ENCODE measurements at regions not wholly inside any gene's neighbourhood (a gene's known extent, or its start where the extent isn't known, plus 50 kb on each side); places are given as distances from the start of the nearest gene placed in this dataset.
"Not testable (repeated sequence)": the region's sequence is repeated elsewhere in the genome, so short reads cannot be mapped to it uniquely, and the experiment has no call there.

DNA sequence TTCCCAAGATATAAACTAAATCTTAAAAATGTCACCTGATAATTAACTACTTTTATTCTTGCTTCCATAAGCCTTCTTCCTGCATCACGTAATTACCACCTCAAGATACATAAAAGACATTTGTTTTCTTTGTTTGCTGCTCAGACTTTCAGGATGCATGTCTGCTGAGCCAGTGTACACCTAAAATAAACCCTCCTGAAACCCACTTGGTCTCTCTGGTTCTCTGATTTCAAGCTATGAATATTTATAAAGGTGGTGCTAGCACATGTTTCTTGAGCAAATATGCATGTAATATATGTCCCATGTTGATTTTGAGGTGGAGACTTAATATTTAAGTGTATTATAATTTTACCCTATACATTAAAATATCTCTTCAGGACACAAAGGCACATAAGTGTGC is 1627.7 kb upstream of the CDH9 start:
- no peaks in the 10 kb centered on the region for H3K27me3 Mint-ChIP-seq
- peaks cover 11% of the 10 kb centered on the region for H3K9me3 Mint-ChIP-seq
- no peaks in the 10 kb centered on the region for H3K4me1 Mint-ChIP-seq
- H3K36me3 Mint-ChIP-seq = no peaks in the 10 kb centered on the region
- H3K27ac Mint-ChIP-seq = no peak overlapping the region
- no peak overlapping the region for H3K4me3 Mint-ChIP-seq
- DNase-seq = no peak

DNA sequence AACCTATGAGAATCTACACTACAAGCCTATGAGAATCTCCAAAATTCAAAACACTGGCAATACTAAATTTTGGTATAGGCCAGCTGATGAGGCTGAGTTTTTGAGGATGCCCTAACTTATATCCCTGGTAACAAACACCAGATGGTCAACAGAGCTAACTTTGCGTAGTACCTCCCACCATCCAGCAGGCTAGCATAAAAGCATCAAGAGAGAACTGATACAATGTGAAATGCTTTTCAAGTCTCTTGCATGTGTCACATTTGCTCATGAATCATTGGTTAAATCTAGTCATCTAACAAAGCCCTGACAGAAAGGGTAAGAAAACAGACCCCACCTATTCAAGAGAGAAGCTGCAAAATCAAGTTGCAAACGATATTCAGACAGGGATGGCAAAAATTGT is 1609.7 kb upstream of the CDH9 start:
- Mint-ChIP-seq H3K27me3 (no peaks in the 10 kb centered on the region), H3K4me1 (no peaks in the 10 kb centered on the region), H3K27ac (no peak overlapping the region), H3K36me3 (no peaks in the 10 kb centered on the region), H3K4me3 (no peak overlapping the region), H3K9me3 (peaks cover 4% of the 10 kb centered on the region)
- no peak for DNase-seq

GRCh38 chr5:28632607-28633006 is 1594.2 kb upstream of the CDH9 start:
- no peak overlapping the region for H3K4me3 Mint-ChIP-seq
- H3K36me3 Mint-ChIP-seq = no peaks in the 10 kb centered on the region
- no peak overlapping the region for H3K27ac Mint-ChIP-seq
- no peak for DNase-seq
- H3K9me3 Mint-ChIP-seq = no peaks in the 10 kb centered on the region
- no peaks in the 10 kb centered on the region for H3K27me3 Mint-ChIP-seq
- H3K4me1 Mint-ChIP-seq = no peaks in the 10 kb centered on the region

GRCh38 chr5:28603869-28604268 is 1565.5 kb upstream of the CDH9 start:
- Mint-ChIP-seq H3K36me3 (no peaks in the 10 kb centered on the region), H3K9me3 (peaks cover 7% of the 10 kb centered on the region), H3K27me3 (no peaks in the 10 kb centered on the region), H3K4me3 (no peak overlapping the region), H3K27ac (no peak overlapping the region), H3K4me1 (no peaks in the 10 kb centered on the region)
- no peak for DNase-seq

DNA sequence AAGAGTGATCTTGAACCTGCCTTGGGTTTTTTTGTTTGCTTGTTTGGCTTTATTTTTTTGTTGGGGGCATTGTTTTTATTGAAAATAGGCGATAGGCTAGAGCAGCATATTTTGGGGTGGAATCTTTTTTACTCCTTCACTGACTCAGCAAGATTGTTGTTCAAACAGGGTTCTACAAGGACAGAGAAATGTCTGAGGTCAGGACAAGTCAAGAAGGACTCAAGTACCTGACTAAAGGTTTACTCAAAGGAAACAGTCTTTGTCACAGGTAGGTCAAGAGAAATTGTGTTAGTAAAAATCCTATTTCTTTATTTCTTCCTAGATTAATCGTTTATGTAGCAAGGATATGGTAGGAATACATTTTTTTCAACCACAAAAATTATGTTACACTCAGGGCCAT is 1564.0 kb upstream of the CDH9 start:
- no peak for DNase-seq
- Mint-ChIP-seq H3K9me3 (peaks cover 5% of the 10 kb centered on the region), H3K4me1 (no peaks in the 10 kb centered on the region), H3K4me3 (no peak overlapping the region), H3K27me3 (no peaks in the 10 kb centered on the region), H3K27ac (no peak overlapping the region), H3K36me3 (no peaks in the 10 kb centered on the region)

DNA sequence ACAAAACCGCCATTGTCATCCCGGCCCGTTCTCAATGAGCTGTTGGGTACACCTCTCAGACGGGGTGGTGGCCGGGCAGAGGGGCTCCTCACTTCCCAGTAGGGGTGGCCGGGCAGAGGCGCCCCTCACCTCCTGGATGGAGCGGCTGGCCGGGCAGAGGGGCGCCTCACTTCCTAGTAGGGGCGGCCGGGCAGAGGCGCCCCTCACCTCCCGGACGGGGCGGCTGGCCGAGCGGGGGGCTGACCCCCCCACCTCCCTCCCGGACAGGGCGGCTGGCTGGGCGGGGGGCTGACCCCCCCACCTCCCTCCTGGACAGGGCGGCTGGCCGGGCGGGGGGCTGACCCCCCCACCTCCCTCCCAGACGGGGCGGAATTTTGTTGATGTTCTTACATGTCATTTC is 1558.3 kb upstream of the CDH9 start:
- H3K4me1 Mint-ChIP-seq, H3K36me3 Mint-ChIP-seq, DNase-seq, H3K27ac Mint-ChIP-seq, H3K27me3 Mint-ChIP-seq, H3K4me3 Mint-ChIP-seq, H3K9me3 Mint-ChIP-seq: not testable (repeated sequence)

DNA sequence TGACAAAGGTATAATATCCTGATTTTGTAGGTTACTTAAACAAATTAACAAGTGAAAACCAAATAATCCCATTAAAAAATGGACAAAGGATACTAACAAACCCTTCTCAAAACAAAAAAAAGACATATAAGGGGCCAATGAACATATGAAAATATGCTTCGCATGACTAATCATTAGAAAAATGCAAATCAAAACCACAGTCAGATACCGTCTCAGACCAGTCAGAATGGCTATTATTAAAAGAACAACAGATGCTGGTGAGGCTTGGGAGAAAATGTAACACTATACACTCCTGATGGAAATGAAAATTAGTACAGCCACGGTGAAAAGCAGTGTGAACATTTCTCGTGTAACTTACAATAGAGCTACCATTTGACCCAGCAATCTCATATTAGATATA is 1542.2 kb upstream of the CDH9 start:
- Mint-ChIP-seq H3K4me1 (no peaks in the 10 kb centered on the region), H3K9me3 (peaks cover 16% of the 10 kb centered on the region), H3K27ac (no peak overlapping the region), H3K27me3 (no peaks in the 10 kb centered on the region), H3K4me3 (no peak overlapping the region), H3K36me3 (no peaks in the 10 kb centered on the region)
- DNase-seq = no peak

- DNase-seq = no peak
- H3K27me3 Mint-ChIP-seq = no peaks in the 10 kb centered on the region
- no peak overlapping the region for H3K4me3 Mint-ChIP-seq
- no peak overlapping the region for H3K27ac Mint-ChIP-seq
- no peaks in the 10 kb centered on the region for H3K36me3 Mint-ChIP-seq
- peaks cover 16% of the 10 kb centered on the region for H3K9me3 Mint-ChIP-seq
- no peaks in the 10 kb centered on the region for H3K4me1 Mint-ChIP-seq
Measured at GRCh38 chr5:28576022-28576421, 1537.6 kb upstream of the CDH9 start.

DNA sequence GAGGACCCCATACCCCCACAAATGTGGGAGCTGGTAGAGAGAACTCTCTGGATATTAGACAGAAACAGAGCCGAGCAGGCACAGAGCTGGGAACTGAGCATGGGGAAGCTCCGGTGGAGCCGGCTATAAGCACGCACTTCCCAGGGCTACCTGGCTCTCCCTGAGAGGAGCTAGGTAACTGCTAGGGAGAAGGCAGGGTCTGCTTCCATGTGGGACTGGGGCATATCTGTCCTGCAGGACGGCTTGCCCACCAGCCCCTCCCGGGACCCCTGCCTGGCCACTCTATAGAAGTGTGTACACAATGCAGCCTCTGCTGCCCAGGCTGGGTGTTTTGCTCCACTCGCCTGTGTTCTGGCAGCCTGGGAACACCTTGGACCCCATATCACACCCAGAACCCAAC is 1537.0 kb upstream of the CDH9 start:
- H3K27me3 Mint-ChIP-seq = no peaks in the 10 kb centered on the region
- H3K36me3 Mint-ChIP-seq = no peaks in the 10 kb centered on the region
- H3K4me3 Mint-ChIP-seq = no peak overlapping the region
- H3K4me1 Mint-ChIP-seq = no peaks in the 10 kb centered on the region
- DNase-seq = no peak
- peaks cover 12% of the 10 kb centered on the region for H3K9me3 Mint-ChIP-seq
- H3K27ac Mint-ChIP-seq = no peak overlapping the region

GRCh38 chr5:28574606-28575005 is 1536.2 kb upstream of the CDH9 start:
- no peak overlapping the region for H3K4me3 Mint-ChIP-seq
- H3K27me3 Mint-ChIP-seq = no peaks in the 10 kb centered on the region
- peaks cover 12% of the 10 kb centered on the region for H3K9me3 Mint-ChIP-seq

GRCh38 chr5:28567048-28567447 is 1528.7 kb upstream of the CDH9 start:
- Mint-ChIP-seq H3K4me3 (no peak overlapping the region), H3K4me1 (no peaks in the 10 kb centered on the region), H3K27ac (no peak overlapping the region), H3K9me3 (peaks cover 4% of the 10 kb centered on the region), H3K36me3 (no peaks in the 10 kb centered on the region), H3K27me3 (no peaks in the 10 kb centered on the region)
- DNase-seq = no peak

More at GRCh38 chr5:28574606-28575005, 1536.2 kb upstream of the CDH9 start:
- no peaks in the 10 kb centered on the region for H3K36me3 Mint-ChIP-seq
- H3K4me1 Mint-ChIP-seq = no peaks in the 10 kb centered on the region
- no peak overlapping the region for H3K27ac Mint-ChIP-seq
- no peak for DNase-seq

DNA sequence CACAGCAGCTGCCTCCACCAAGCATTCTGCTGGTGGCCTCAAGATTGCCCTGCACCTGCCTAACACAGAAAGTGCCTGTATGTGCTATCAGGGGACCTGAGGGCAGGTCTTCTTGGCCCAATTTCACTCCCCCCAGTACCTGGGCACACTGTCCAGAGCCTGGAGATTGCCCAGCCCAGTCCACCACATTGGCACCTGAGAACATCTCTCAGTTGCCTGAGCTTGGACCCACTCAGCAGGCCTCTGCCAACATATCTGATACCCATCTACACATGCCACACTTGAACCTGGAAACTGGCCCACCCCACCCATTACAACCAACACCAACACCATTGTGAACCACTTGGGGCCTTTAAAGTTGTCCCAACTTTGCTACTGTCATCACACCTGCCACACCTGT is 1523.1 kb upstream of the CDH9 start:
- no peak overlapping the region for H3K4me3 Mint-ChIP-seq
- no peaks in the 10 kb centered on the region for H3K36me3 Mint-ChIP-seq
- no peak overlapping the region for H3K27ac Mint-ChIP-seq
- H3K4me1 Mint-ChIP-seq = no peaks in the 10 kb centered on the region
- peaks cover 6% of the 10 kb centered on the region for H3K9me3 Mint-ChIP-seq
- no peaks in the 10 kb centered on the region for H3K27me3 Mint-ChIP-seq
- DNase-seq = no peak

GRCh38 chr5:28558196-28558595 is 1519.8 kb upstream of the CDH9 start:
- no peaks in the 10 kb centered on the region for H3K36me3 Mint-ChIP-seq
- H3K4me3 Mint-ChIP-seq = no peak overlapping the region
- peaks cover 7% of the 10 kb centered on the region for H3K9me3 Mint-ChIP-seq
- no peak overlapping the region for H3K27ac Mint-ChIP-seq
- DNase-seq = no peak
- no peaks in the 10 kb centered on the region for H3K4me1 Mint-ChIP-seq
- no peaks in the 10 kb centered on the region for H3K27me3 Mint-ChIP-seq

DNA sequence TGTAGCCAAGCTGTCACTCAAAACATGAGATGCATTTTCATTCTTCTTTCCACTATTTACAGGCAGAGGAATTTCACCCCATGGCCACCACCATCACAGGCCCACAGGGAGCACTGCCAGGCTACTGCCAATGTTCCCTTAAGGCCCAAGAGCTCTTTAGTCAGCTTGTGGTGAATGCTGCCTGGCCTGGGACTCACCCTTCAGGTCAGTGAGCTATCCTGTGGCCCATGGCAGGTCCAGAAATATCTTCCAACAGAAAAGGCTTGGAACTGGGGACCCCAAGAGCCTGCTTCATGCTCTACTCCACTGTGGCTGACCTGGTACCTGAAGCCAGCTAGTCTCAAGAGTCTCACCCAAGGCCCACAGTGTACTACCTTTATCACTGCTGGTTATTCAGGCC is 1518.7 kb upstream of the CDH9 start:
- Mint-ChIP-seq H3K4me1 (no peaks in the 10 kb centered on the region), H3K9me3 (peaks cover 7% of the 10 kb centered on the region), H3K36me3 (no peaks in the 10 kb centered on the region), H3K4me3 (no peak overlapping the region), H3K27me3 (no peaks in the 10 kb centered on the region), H3K27ac (no peak overlapping the region)
- no peak for DNase-seq

GRCh38 chr5:28549588-28549987 is 1511.2 kb upstream of the CDH9 start:
- Mint-ChIP-seq H3K4me1 (no peaks in the 10 kb centered on the region), H3K9me3 (peaks cover 9% of the 10 kb centered on the region), H3K27me3 (no peaks in the 10 kb centered on the region), H3K27ac (no peak overlapping the region), H3K4me3 (no peak overlapping the region), H3K36me3 (no peaks in the 10 kb centered on the region)
- no peak for DNase-seq

DNA sequence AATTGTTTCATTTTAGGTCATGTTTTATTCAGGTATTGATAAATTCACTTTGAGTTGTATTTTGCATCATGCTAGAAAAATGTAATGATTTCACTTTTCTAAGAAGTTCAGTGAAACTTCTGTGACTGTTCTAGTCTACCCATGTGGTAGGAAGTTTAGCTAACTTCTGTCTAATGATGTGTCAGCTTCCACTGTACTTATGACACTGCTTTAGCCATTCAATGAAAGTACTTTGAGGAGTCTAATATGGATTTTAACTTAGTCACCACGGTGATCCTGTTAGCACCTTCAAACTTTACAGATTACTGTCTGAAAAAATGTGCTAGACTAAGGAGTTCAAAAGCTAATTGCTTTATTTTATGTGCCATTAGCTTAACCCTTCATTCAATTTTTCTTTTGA is 1510.5 kb upstream of the CDH9 start:
- Mint-ChIP-seq H3K4me1 (no peaks in the 10 kb centered on the region), H3K4me3 (no peak overlapping the region), H3K27ac (no peak overlapping the region), H3K27me3 (no peaks in the 10 kb centered on the region), H3K36me3 (no peaks in the 10 kb centered on the region), H3K9me3 (peaks cover 8% of the 10 kb centered on the region)
- DNase-seq = no peak

DNA sequence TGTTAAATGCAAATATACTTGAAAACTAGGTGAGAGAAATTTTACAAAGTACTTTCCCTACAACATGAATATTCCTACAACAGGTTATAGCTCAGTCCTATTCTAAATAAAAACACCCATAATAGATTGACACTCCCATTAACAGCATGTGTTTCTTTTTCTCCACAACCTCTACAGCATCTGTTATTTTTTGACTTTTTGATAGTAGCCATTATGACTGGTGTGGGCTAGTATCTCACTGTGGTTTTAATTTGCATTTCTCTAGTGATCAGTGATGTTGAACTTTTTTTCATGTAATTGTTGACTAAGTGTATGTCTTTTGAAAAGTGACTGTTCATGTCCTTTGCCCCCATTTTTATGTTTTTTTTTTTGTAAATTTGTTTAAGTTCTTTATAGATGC is 1506.1 kb upstream of the CDH9 start:
- H3K4me3 Mint-ChIP-seq = no peak overlapping the region
- no peaks in the 10 kb centered on the region for H3K36me3 Mint-ChIP-seq

More for the DNA sequence above, 1506.1 kb upstream of the CDH9 start:
- H3K4me1 Mint-ChIP-seq = no peaks in the 10 kb centered on the region
- H3K27me3 Mint-ChIP-seq = no peaks in the 10 kb centered on the region
- no peak for DNase-seq
- no peak overlapping the region for H3K27ac Mint-ChIP-seq
- peaks cover 7% of the 10 kb centered on the region for H3K9me3 Mint-ChIP-seq
